Activated T-helper 2 cell treated with anti-CD3 and anti-CD28 coated beads, Interferon-gamma antibody, Interleukin-2, Interleukin-4, amounts not matched to agents 10 μg/mL and 5 μg/mL and 100 μg/mL, durations not matched to agents 14 hours and 24 hours and 36 hours (primary cell): ENCODE measurements at regions not wholly inside any gene's neighbourhood (a gene's known extent, or its start where the extent isn't known, plus 50 kb on each side); places are given as distances from the start of the nearest gene placed in this dataset.

Source experiments
- DNase-seq: peaks from one replicate; pipeline ENCODE4 v3.0.0; 2021; ENCODE audit warnings: low spot score
- H3K27ac Mint-ChIP-seq: one replicate; pipeline ENCODE4 v1.8.0; 2021; ENCODE audit warnings: mixed read lengths
- H3K27me3 Mint-ChIP-seq: one replicate; pipeline ENCODE4 v1.8.0; 2021; ENCODE audit warnings: low read depth, mixed read lengths
- H3K36me3 Mint-ChIP-seq: one replicate; pipeline ENCODE4 v1.8.0; 2021; ENCODE audit warnings: low read depth, mixed read lengths
- H3K4me1 Mint-ChIP-seq: one replicate; pipeline ENCODE4 v1.8.0; 2021; ENCODE audit warnings: low read depth, mixed read lengths
- H3K4me3 Mint-ChIP-seq: one replicate; pipeline ENCODE4 v1.8.0; 2021; ENCODE audit warnings: low read depth, mild to moderate bottlenecking, moderate library complexity, mixed read lengths
- H3K9me3 Mint-ChIP-seq: one replicate; pipeline ENCODE4 v1.8.0; 2021; ENCODE audit warnings: mixed read lengths
- intact Hi-C: fragments of 100-400 bp; cut with micrococcal nuclease; formaldehyde crosslinking; loops from one replicate; pipeline ENCODE4 v1.15.1; 2023

GRCh38 chr4:20101831-20102230 lies 149.9 kb upstream of the SLIT2 start:
- Mint-ChIP-seq H3K9me3 (peaks cover 32% of the 10 kb centered on the region), H3K4me1 (no peaks in the 10 kb centered on the region), H3K4me3 (no peak overlapping the region), H3K27ac (no peak overlapping the region), H3K27me3 (no peaks in the 10 kb centered on the region), H3K36me3 (no peaks in the 10 kb centered on the region)
- intact Hi-C loops = no loop called here
- no peak for DNase-seq

DNA sequence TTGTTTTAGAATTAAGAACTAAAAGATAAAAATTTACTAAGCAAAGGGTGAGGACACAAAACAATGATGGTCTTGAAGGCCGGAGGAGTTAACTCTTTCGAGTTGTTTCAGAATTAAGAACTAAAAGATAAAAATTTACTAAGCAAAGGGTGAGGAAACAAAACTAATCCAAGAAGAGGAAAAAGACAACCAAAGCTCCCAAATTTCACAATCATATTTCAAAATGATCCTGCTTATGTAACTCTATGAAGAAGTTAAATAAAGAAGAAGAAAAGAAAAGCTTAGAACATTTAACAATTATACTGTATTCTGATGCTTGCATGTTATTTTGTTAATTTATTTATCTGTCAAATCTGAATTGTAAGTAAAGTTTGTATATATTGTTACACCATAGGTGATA lies 154.8 kb upstream of the SLIT2 start:
- intact Hi-C loops = no loop called here
- Mint-ChIP-seq H3K9me3 (peaks cover 29% of the 10 kb centered on the region), H3K27ac (no peak overlapping the region), H3K36me3 (no peaks in the 10 kb centered on the region), H3K27me3 (no peaks in the 10 kb centered on the region), H3K4me3 (no peak overlapping the region), H3K4me1 (no peaks in the 10 kb centered on the region)
- no peak for DNase-seq

DNA sequence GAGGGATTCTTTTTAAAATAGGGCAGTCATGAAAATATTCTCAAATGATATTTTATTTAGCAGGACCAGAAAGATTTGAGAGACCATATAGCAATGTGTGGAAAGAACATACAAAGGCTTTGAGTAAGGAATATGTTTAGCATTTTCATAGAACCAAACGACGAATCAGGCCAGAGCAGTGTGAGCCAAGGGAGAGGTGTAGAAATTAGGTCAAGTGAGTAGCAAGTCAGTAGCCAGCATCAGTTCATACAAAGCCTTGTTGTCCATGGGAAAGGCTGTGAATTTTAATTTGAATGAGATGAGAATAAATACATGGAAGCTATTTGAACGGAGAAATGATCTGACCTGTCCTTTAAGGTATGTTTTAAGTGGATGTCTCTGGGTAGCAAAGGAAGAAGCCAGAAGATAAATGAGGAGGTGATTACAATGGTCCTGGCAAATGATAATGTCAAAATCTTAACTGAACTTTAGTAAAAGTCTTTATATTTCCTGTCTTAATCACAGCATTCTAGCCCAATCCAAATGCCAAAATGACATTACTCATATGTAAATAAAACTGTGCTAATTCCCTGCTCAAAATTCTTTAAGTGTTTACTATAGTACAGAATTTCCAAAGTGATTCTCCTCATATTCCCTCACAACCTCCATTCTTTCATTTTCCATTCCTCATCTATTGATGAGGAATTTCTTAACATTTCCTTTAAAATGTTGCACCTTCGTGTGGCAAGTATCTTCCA lies 155.7 kb upstream of the SLIT2 start:
- no peak overlapping the region for H3K4me3 Mint-ChIP-seq
- H3K9me3 Mint-ChIP-seq = peaks cover 21% of the 10 kb centered on the region
- DNase-seq = no peak
- no peaks in the 10 kb centered on the region for H3K36me3 Mint-ChIP-seq
- H3K27me3 Mint-ChIP-seq = no peaks in the 10 kb centered on the region
- H3K4me1 Mint-ChIP-seq = no peaks in the 10 kb centered on the region
- H3K27ac Mint-ChIP-seq = no peak overlapping the region
- intact Hi-C loops = no loop called here

GRCh38 chr4:20091781-20092180 lies 159.9 kb upstream of the SLIT2 start:
- DNase-seq = no peak
- Mint-ChIP-seq H3K36me3 (no peaks in the 10 kb centered on the region), H3K4me1 (no peaks in the 10 kb centered on the region), H3K9me3 (peaks cover 7% of the 10 kb centered on the region), H3K27ac (no peak overlapping the region), H3K4me3 (no peak overlapping the region), H3K27me3 (no peaks in the 10 kb centered on the region)
- intact Hi-C loops = no loop called here

DNA sequence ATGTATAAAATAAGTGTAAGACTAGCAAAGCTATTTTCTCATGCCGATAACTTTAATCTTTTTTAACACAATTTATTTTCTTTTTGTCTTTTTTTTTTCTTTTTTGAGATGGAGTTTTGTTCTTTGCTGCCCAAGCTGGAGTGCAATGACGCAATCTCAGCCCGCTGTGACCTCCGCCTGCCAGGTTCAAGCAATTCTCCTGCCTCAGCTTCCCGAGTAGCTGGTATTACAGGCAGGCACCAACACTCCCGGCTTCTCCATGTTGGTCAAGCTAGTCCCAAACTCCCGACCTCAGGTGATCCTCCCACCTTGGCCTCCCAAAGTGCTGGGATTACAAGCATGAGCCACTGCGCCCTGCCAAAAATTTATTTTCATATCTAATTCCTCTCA lies 164.2 kb upstream of the SLIT2 start:
- no peaks in the 10 kb centered on the region for H3K27me3 Mint-ChIP-seq
- H3K4me1 Mint-ChIP-seq = no peaks in the 10 kb centered on the region
- H3K9me3 Mint-ChIP-seq = no peaks in the 10 kb centered on the region
- no peak overlapping the region for H3K27ac Mint-ChIP-seq
- intact Hi-C loops = no loop called here
- DNase-seq = no peak
- H3K4me3 Mint-ChIP-seq = no peak overlapping the region
- H3K36me3 Mint-ChIP-seq = no peaks in the 10 kb centered on the region

DNA sequence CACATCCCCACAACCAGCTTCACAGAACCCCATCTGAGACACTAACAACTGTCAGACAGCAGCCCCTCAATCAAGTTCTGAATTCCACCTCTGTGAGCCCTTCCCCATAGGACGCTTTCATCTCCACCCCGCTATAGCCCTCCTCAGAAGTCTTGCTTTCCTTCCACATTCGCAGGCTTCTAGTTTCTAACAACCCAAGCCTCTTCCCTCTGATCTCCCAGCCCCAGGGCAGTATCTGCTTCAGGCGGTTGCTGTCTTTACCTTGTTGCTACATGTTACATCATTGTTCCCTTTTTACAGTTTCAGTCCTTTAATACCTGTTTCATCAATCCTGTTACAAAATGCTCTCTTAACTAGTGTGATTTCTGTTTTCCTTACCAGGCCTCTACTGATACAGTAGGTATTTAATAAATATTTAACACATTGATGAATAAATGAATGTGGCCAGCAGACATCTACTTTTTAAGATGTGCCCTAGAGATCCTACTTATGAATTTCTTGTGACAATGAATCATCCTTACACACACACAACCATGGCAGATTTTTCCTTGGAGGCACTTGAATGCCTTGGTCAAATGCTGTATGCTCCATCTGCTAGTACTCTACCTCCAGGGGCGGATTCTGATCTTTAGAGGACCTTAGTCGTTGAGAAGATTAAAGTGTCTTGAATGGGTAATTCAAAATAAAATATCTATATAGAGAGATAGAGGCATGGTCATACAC lies 164.7 kb upstream of the SLIT2 start:
- Mint-ChIP-seq H3K4me1 (no peaks in the 10 kb centered on the region), H3K9me3 (no peaks in the 10 kb centered on the region)

DNA sequence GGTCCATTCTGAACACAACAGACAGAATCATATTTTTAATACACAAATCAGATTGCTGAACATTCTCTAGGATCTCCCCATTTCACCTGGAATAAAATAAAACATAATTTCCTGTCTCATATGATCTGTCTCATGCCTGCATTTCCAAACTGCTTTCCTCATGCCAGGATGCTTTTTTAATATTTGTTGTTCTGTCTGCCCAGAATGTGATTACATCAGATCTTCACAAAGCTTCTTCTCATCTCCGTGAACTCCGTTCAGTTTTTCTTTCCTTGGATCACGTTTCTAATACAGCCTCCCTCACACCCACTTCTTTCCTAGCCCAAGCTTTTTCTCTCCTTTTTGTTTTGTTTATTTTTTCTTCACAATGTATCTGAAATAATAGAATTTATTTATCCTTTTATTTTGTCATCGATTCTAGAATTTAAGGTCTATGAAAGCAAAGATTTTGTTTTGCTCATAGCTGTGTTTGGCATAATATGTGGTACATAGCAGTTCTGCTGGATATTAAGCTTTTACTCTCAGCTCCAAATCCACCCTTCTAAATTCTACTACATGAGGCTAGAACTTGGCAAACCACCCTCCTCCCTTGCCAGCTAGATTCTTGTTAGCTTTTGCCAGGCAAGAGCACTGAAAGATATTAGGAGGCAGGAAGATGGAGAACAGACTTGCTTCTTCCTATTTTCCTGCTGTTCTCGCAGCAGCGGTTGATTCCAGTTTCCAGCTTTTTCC lies 165.5 kb upstream of the SLIT2 start:
- DNase-seq = no peak
- Mint-ChIP-seq H3K4me3 (no peak overlapping the region), H3K36me3 (no peaks in the 10 kb centered on the region), H3K9me3 (no peaks in the 10 kb centered on the region), H3K4me1 (no peaks in the 10 kb centered on the region), H3K27ac (no peak overlapping the region), H3K27me3 (no peaks in the 10 kb centered on the region)
- intact Hi-C loops = no loop called here

More for the DNA sequence above, 164.7 kb upstream of the SLIT2 start:
- Mint-ChIP-seq H3K4me3 (no peak overlapping the region), H3K36me3 (no peaks in the 10 kb centered on the region), H3K27ac (no peak overlapping the region), H3K27me3 (no peaks in the 10 kb centered on the region)
- no peak for DNase-seq
- intact Hi-C loops = no loop called here

- Mint-ChIP-seq H3K36me3 (no peaks in the 10 kb centered on the region), H3K4me3 (no peak overlapping the region), H3K27me3 (no peaks in the 10 kb centered on the region), H3K27ac (no peak overlapping the region), H3K4me1 (no peaks in the 10 kb centered on the region), H3K9me3 (peaks cover 3% of the 10 kb centered on the region)
- intact Hi-C loops = no loop called here
- no peak for DNase-seq
These were observed 166.1 kb upstream of the SLIT2 start for GRCh38 chr4:20085653-20086052.

DNA sequence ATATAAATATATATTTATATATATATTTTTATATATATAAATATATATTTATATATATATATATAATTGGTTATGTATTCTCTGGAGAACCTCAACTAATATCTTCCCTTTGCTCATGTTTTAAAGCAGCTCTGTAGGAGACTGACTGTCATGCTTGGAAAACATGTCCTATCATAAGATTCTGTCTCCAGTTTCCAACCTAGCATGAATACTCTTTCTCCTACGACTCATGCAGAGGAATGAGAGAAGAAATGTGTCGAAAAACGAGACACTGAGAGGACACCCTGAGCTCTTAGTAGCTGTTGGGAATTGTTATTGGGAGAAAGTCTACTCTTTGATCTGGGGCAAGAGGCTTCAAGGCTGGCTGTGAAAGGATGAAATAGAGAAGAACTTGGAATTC lies 166.5 kb upstream of the SLIT2 start:
- H3K9me3 Mint-ChIP-seq = peaks cover 6% of the 10 kb centered on the region
- H3K36me3 Mint-ChIP-seq = no peaks in the 10 kb centered on the region
- intact Hi-C loops = no loop called here
- no peak overlapping the region for H3K4me3 Mint-ChIP-seq
- H3K27me3 Mint-ChIP-seq = no peaks in the 10 kb centered on the region
- no peak overlapping the region for H3K27ac Mint-ChIP-seq
- H3K4me1 Mint-ChIP-seq = no peaks in the 10 kb centered on the region
- no peak for DNase-seq

GRCh38 chr4:20084488-20084887 lies 167.2 kb upstream of the SLIT2 start:
- Mint-ChIP-seq H3K9me3 (peaks cover 6% of the 10 kb centered on the region), H3K4me3 (no peak overlapping the region), H3K27me3 (no peaks in the 10 kb centered on the region), H3K36me3 (no peaks in the 10 kb centered on the region), H3K27ac (no peak overlapping the region), H3K4me1 (no peaks in the 10 kb centered on the region)
- intact Hi-C loops = no loop called here
- DNase-seq = no peak

DNA sequence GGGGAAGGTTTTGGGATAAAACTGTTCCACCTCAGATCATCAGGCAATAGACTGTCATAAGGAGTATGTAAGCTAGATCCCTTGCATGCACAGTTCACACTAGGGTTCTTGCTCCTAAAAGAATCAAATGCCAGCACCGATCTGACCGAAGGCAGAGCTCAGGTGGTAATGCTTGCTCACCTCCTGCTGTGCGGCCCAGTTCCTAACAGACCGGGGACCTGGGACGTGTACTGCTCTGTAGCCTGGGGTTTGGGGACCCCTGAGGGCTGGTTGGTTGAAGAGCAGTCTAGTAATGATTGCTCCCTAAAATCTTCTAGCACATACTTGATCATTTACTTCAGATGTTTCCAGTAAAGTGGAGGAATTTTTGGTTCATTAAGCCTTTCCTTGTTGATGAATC lies 173.1 kb upstream of the SLIT2 start:
- Mint-ChIP-seq H3K4me3 (no peak overlapping the region), H3K4me1 (no peaks in the 10 kb centered on the region), H3K9me3 (peaks cover 6% of the 10 kb centered on the region), H3K36me3 (no peaks in the 10 kb centered on the region), H3K27me3 (no peaks in the 10 kb centered on the region), H3K27ac (no peak overlapping the region)
- intact Hi-C loops = no loop called here
- DNase-seq = no peak

GRCh38 chr4:20075248-20075871 lies 176.3 kb upstream of the SLIT2 start:
- H3K9me3 Mint-ChIP-seq = peaks cover 9% of the 10 kb centered on the region
- H3K4me1 Mint-ChIP-seq = no peaks in the 10 kb centered on the region
- no peak overlapping the region for H3K27ac Mint-ChIP-seq
- intact Hi-C loops = no loop called here
- no peaks in the 10 kb centered on the region for H3K27me3 Mint-ChIP-seq
- H3K4me3 Mint-ChIP-seq = no peak overlapping the region
- no peak for DNase-seq
- H3K36me3 Mint-ChIP-seq = no peaks in the 10 kb centered on the region

DNA sequence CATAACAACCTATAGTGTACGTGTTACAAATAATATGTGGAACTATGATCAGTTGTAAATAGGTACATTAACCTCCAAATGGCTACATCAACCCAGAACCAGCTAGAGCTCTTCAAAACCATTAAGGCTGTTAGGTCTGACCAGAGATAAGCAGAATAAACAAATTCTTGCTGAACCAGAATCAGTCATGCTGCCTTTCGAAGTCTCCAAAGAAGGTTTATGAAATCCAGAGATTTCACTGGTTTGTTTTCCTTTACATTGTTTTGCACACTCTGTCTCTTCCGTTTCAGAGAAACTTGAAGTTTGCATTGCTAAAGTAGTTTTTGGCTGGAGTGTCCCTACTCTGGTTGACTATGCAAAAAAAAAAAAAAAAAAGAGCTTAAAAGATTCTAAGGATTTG lies 177.3 kb upstream of the SLIT2 start:
- no peak for DNase-seq
- intact Hi-C loops = no loop called here
- H3K27ac Mint-ChIP-seq = no peak overlapping the region
- H3K36me3 Mint-ChIP-seq = no peaks in the 10 kb centered on the region
- H3K27me3 Mint-ChIP-seq = no peaks in the 10 kb centered on the region
- H3K9me3 Mint-ChIP-seq = peaks cover 18% of the 10 kb centered on the region
- no peak overlapping the region for H3K4me3 Mint-ChIP-seq
- H3K4me1 Mint-ChIP-seq = no peaks in the 10 kb centered on the region
